Uterus (tissue), 3 donors: ENCODE measurements at regions not wholly inside any gene's neighbourhood (a gene's known extent, or its start where the extent isn't known, plus 50 kb on each side); places are given as distances from the start of the nearest gene placed in this dataset.
"Not testable (repeated sequence)": the region's sequence is repeated elsewhere in the genome, so short reads cannot be mapped to it uniquely, and the experiment has no call there.

Source experiments
- DNase-seq, 2 donors: peaks; one replicate each; pipeline ENCODE4 v3.0.0-alpha.2; 2019 to 2020
- H3K27ac ChIP-seq, 2 donors: fragments of 200-600 bp; sonication (generic); 1 replicate in 1 of 2; 2 replicates in 1 of 2; pipeline ENCODE4 v1.5.1; 2016 to 2018
- H3K27me3 ChIP-seq, 2 donors: fragments of 200-600 bp; sonication (generic); one replicate each; pipeline ENCODE4 v1.5.1; 2018 to 2019; ENCODE audit warnings: control low read depth in 1 of 2
- H3K36me3 ChIP-seq, 2 donors: fragments of 200-600 bp; sonication (generic); one replicate each; pipeline ENCODE4 v1.5.1; 2019; ENCODE audit warnings: control low read depth in 1 of 2
- H3K4me1 ChIP-seq, 2 donors: fragments of 200-600 bp; sonication (generic); one replicate each; pipeline ENCODE4 v1.5.1; 2018 to 2019; ENCODE audit warnings: control low read depth in 1 of 2
- H3K4me3 ChIP-seq, 2 donors: fragments of 200-600 bp; sonication (generic); 1 replicate in 1 of 2; 2 replicates in 1 of 2; pipeline ENCODE4 v1.5.1; 2018 to 2019; ENCODE audit warnings: mild to moderate bottlenecking in 1 of 2
- H3K9me3 ChIP-seq, 2 donors: fragments of 200-600 bp; sonication (generic); one replicate each; pipeline ENCODE4 v1.5.1; 2019; ENCODE audit warnings: control low read depth in 1 of 2
- CTCF ChIP-seq, 4 experiments: fragments of 200-600 bp in 2 of 4; fragments of 450-650 bp in 2 of 4; sonication (generic) in 2 of 4; IDR thresholded peaks; one replicate each; pipeline ENCODE4 v1.5.1; 2016 to 2019; ENCODE audit warnings: antibody characterized with exemption in 4 of 4, mild to moderate bottlenecking in 2 of 4, moderate library complexity in 1 of 4
- POLR2A ChIP-seq, 2 donors: fragments of 450-650 bp; IDR thresholded peaks; one replicate each; pipeline ENCODE4 v1.6.1; 2016; ENCODE audit warnings: antibody characterized with exemption in 2 of 2, mild to moderate bottlenecking in 1 of 2, moderate library complexity in 1 of 2
- intact Hi-C: fragments of 100-400 bp; cut with DNase I; formaldehyde crosslinking; loops from one replicate; pipeline ENCODE4 v1.15.1; 2023; ENCODE audit warnings: low total_unique reads
- donor health status: DM: yes; HTN: yes; CAD: no.

- no peak for DNase-seq
- Histone ChIP-seq H3K27me3 (no peaks in the 10 kb centered on the region), H3K36me3 (no peaks in the 10 kb centered on the region), H3K4me1 (no peaks in the 10 kb centered on the region), H3K4me3 (no peak overlapping the region), H3K9me3 (no peaks in the 10 kb centered on the region), H3K27ac (no peak overlapping the region)
- TF ChIP-seq POLR2A (IDR thresholded peaks at IDR 0.05) (no peak), CTCF (IDR thresholded peaks at IDR 0.05) (no peak)
- intact Hi-C loops = no loop called here
These were observed 390.0 kb downstream of the CPS1 start for GRCh38 chr2:210946395-210946794.

- not testable (repeated sequence) for DNase-seq, H3K36me3 ChIP-seq, H3K27ac ChIP-seq
These were observed 394.1 kb downstream of the CPS1 start for GRCh38 chr2:210950434-210951060.

GRCh38 chr2:210954386-210954907 is 398.0 kb downstream of the CPS1 start:
- TF ChIP-seq CTCF (IDR thresholded peaks at IDR 0.05) = no peak
- no peak for TF ChIP-seq POLR2A (IDR thresholded peaks at IDR 0.05)
- intact Hi-C loops = no loop called here

More at GRCh38 chr2:210950434-210951060, 394.1 kb downstream of the CPS1 start:
- H3K4me1 ChIP-seq, H3K27me3 ChIP-seq, H3K4me3 ChIP-seq, H3K9me3 ChIP-seq, intact Hi-C loops: not testable (repeated sequence)

GRCh38 chr2:210955591-210955990 is 399.2 kb downstream of the CPS1 start:
- Histone ChIP-seq H3K9me3 (no peaks in the 10 kb centered on the region), H3K4me1 (no peaks in the 10 kb centered on the region), H3K4me3 (no peak overlapping the region), H3K27me3 (no peaks in the 10 kb centered on the region), H3K27ac (no peak overlapping the region), H3K36me3 (no peaks in the 10 kb centered on the region)
- intact Hi-C loops = no loop called here
- DNase-seq = no peak
- TF ChIP-seq POLR2A (IDR thresholded peaks at IDR 0.05) (no peak), CTCF (IDR thresholded peaks at IDR 0.05) (no peak)

More at GRCh38 chr2:210954386-210954907, 398.0 kb downstream of the CPS1 start:
- H3K9me3 ChIP-seq = no peaks in the 10 kb centered on the region
- H3K27ac ChIP-seq = no peak overlapping the region
- DNase-seq = no peak
- H3K27me3 ChIP-seq = no peaks in the 10 kb centered on the region
- no peak overlapping the region for H3K4me3 ChIP-seq
- H3K36me3 ChIP-seq = no peaks in the 10 kb centered on the region
- H3K4me1 ChIP-seq = no peaks in the 10 kb centered on the region

GRCh38 chr2:210956101-210956500 is 399.7 kb downstream of the CPS1 start:
- H3K4me1 ChIP-seq = no peaks in the 10 kb centered on the region
- intact Hi-C loops = no loop called here
- H3K4me3 ChIP-seq = no peak overlapping the region
- H3K36me3 ChIP-seq = no peaks in the 10 kb centered on the region
- TF ChIP-seq POLR2A (IDR thresholded peaks at IDR 0.05) (no peak), CTCF (IDR thresholded peaks at IDR 0.05) (no peak)
- no peak overlapping the region for H3K27ac ChIP-seq
- no peaks in the 10 kb centered on the region for H3K9me3 ChIP-seq
- no peak for DNase-seq
- H3K27me3 ChIP-seq = no peaks in the 10 kb centered on the region
